DMS153 treated with DMSO at 0.1 percent for 48 hours (cell line): ENCODE measurements at regions not wholly inside any gene's neighbourhood (a gene's known extent, or its start where the extent isn't known, plus 50 kb on each side); places are given as distances from the start of the nearest gene placed in this dataset.

ENCODE experiments used
- DNase-seq: peaks from one replicate; lab custom pipeline; 2025; ENCODE audit not compliant: unreplicated experiment; lab: John Stamatoyannopoulos, UW

DNA sequence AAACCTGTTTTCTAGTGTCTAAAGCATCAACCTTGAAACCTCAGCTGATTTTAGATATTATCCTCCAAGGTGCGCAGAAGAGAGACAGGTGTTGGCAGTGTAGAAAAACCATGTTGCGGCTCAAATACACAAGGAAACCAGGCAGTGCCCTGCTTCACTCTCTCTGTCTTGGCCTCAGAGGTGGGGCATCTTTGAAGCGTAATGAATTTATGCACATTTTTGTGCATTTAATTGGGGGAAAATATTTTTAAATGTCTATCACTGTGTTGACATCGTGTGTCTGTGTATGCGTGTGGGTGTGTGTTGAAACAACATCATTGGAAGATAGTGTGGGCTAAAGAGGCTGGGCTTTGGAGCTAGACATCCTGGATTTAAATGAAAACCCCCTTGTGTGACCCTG is 334.0 kb upstream of the CHD6 start:
- no peak for DNase-seq

DNA sequence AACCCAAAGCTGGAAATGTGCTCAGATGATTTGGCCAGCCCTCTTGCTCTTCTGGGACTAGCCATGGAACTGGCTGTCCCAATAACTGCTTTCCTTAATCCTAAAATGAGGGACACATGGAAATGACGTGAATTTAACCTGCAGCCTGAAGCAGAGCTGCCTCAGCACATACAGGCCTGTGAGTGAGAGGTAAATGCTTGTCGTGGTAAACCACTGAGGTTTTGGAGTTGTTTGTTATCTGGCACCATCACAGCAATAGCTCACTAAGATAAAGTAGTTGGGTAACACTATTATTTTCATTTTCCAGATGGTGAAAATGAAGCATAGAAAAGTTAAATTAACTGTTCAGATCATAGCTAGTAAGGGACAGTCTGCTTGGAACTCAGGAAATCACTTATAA is 333.4 kb upstream of the CHD6 start:
- DNase-seq, result no peak

DNA sequence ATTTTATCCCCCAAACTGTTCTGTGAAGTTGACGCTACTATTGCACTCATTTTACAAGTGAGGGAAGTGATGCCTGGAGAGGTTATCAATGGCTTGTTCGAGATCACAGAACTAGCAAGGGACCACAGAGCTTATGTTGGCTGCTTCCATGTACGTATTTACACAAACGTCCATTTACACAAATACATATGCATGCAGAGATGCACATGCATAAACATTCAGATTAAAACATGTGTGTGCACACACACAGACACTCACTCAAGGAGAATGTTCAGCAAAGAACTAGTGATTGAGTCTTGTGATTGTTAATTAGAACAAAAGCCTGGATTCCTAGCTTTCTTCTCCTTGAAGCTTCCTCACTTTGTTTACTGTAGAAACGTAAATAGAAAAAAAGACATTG is 321.5 kb upstream of the CHD6 start:
- no peak for DNase-seq

DNA sequence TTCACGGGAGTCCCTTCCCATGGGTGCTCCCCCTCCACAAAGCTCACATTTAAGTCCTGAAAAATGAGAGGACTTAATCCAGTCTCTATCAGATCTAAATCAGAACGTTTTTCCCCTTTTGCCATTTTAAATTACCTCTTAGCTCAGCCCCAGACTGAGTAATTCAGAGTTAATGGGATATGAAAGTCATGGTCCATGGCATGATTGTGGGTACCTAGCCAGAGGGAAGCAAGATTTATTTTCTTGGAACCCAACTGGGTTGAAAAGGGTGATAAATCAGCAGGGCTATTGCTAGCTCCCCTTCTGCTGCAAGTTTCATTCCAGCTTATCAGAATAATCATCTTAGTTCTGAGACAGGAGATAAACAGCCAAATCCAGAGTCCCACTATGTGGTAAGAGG is 320.2 kb upstream of the CHD6 start:
- DNase-seq, result no peak

DNA sequence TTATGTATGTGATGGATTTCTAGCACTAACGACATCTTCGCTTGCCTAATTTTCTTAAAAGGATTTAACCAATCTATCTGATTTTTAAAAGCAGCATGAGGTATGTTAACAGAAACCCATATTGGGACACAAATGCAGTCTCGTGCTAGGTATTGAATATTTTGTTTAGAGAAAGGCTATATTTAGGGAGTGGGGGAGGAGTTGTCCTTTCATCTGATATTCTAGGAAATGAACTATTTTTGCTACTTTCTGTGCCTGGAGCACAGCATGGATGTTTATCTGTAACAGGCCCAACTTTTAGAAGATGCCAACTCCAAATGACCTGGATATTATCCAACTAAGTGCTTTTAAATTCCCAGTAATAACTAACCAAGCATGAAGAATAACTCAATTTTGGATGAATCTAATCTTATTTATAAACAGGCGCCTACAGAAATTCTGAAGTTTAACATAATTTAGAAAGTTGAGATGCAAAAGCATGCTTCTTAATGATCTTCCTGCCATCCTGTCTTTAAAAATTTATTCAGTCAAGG is 317.1 kb upstream of the CHD6 start:
- DNase-seq, result no peak

DNA sequence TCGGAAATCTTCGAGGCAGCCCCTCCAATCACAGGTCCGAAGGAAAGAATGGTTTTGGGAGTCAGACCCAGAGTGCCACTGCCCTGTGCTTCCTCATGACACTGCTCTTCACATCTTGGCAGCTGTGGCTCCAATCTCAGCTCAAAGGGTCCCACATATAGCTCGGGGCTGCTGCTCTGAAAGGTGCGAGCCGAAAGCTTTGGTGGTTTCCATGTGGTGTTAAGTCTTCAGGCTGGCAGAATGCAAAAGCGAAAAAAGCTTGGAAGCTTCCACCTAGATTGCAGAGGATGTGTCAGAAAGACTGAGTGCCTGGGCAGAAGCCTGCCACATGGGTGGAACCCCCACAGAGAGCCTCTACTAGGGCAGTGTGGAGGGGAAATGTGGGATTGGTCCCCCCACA is 314.3 kb upstream of the CHD6 start:
- DNase-seq, result no peak

DNA sequence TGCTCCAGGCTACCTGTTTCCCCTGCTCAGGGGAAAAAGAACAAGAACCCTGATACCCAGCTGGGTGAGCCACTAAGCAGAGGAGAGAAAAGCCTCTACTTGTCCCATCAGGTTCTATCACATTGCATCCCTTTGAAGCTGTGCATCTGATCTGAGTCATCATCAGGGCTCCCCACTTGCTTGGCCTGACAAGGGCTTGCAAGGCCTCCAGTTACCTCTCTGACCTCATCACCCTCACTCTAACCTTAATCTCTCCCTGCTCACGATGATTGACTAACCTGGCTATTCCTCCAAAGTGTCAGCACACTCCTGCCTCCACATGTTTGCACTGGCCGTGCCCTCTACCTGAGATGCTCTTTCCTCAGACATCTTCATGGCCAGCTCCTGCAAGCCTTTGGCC is 309.5 kb upstream of the CHD6 start:
- DNase-seq, result no peak

DNA sequence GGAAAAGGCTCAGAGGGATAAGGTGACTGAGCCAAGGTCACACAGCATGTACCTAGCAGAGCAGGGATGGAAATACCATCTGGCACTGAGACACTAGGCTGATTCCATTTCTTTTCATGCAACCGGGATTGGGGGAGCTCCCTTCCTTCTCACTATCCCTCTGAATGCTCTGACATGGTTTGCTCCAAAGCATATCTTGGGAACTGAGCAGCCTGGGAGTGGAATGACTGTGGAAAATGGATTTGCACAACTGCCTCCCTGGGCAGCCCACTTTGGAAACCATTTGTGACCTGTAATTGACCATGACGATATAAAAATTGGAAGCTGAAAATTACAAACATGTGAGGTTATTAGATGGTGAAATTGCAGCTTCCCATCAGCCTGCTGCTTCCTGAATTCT is 309.0 kb upstream of the CHD6 start:
- no peak for DNase-seq

DNA sequence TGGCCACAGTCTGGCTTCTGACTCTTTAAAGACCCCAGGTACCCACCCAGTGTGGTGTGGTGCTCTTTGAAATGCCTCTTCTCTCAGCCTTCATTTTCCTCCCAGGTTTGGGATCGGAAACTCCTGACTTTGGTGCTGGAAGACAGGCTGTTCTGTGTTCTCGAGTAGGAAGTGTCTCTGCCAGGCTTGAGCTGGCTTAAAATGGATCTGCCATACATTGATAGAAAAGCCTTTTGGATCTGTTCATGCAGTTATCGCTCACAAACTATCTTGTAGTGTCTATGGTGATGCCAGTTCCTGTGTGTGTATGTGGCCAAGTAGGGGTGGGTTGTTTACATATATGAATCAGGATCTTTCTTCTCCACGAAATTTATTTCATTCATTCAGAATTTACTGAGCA is 307.3 kb upstream of the CHD6 start:
- no peak for DNase-seq

DNA sequence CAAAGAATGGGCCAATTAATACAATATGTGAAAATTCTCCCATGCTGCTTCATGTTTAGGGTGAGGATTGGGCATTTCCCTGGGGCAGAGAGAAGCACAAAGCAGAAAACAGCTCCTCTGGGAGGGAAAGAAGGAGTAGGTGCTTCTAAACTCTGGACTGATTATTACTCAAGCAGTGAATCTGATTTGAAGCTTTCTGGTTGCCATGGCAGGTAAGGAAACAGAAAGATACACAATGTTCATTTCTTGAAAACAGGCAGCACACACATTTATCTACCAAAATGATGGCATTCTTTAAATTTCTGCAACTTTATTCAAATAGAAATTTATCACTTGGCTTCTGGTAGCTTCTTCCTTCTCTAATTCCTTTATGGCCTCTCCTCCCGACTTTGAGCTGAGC is 305.4 kb upstream of the CHD6 start:
- DNase-seq, result no peak

DNA sequence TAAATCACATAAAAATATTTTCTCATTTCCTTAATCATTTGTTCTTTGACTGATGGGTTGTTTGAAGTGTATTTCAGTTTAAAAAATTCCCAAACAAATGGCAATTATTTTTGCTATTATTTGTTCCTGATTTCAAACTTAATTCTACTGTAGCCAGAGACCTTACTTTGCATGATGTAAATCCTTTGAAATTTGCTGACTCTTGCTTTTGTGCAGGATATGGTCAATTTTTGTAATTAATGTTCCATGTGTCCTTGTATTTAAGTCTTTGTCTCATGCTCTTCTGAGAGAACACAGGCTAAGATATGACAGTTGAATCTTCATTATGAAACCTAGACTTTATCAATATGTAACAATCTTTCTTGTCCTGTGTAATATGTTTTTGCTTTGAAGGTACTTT is 295.0 kb upstream of the CHD6 start:
- DNase-seq, result no peak

DNA sequence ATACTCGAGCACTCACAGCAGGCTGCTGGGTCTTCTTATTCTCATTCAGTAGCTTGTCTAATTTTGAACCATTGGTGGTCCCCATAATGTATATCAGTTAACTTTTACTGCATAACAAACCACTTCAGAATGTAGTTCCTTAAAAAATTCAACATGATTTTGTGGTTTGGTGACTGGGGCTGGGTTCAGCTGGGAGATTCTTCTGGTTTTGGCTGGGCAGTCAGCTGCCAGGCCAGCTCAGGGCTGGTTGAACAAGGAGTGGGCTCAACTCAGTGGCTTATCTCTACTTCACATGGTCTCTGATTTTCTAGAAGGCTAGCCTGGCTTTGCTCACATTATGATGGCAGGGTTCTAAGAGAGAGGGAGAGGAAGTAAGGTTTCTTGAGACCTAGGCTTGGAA is 292.4 kb upstream of the CHD6 start:
- DNase-seq, result no peak

DNA sequence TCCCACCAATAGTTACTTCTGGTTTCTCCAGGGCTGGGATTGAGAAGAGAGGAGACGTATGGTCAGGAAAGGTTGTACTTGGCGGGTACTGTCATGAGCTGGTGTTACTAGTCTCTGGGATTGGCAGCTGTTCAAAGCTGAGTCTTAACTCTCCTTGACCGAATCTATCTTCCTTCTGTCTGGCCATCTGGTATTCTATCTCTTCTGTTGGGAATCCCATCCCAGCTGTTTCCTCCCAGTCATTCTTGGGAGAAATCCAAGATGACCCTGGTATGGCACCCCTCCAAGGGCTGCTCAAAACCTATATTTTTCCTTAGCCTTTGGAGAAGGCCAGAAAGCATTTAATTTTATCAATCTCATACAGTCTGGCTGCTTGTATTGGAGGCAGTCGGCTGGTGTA is 287.0 kb upstream of the CHD6 start:
- DNase-seq, result no peak

DNA sequence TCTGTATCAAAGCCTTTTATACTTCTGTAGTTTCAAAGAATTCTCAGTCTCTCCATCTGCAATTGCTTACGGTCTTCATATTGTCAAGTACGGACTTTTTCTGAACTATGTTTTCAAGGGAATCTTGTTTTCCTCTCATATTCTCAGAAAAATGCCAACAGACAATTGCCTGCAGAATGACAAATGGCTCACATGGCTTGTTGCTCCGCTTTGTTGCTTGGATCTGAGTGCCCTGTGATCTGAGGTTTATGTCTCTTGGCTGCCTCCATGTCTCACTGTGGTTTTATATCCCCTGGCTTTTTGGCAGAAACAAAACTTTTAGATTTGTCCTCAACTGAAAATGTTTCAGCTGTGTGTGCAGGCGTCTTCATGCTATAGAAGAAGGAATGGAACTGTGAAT is 285.4 kb upstream of the CHD6 start:
- DNase-seq, result no peak

DNA sequence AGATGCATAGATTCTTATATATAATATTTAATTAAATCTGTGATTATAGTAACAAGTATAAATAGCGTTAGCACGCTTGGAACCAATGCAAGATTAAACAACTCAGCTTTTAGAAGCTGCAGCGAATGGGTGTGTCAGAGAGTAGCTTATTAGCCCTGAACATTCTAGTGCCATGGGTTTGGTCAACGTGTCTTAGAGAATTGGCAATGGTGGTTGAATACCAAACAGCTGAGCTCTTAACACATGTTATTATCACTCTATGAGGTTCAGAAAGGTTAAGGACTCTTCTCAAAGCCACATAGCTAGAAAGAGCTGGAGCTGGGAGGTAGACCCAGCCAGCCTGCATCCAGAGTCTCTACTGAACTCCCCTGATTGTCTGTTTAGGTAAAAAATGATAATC is 284.2 kb upstream of the CHD6 start:
- DNase-seq, result no peak

DNA sequence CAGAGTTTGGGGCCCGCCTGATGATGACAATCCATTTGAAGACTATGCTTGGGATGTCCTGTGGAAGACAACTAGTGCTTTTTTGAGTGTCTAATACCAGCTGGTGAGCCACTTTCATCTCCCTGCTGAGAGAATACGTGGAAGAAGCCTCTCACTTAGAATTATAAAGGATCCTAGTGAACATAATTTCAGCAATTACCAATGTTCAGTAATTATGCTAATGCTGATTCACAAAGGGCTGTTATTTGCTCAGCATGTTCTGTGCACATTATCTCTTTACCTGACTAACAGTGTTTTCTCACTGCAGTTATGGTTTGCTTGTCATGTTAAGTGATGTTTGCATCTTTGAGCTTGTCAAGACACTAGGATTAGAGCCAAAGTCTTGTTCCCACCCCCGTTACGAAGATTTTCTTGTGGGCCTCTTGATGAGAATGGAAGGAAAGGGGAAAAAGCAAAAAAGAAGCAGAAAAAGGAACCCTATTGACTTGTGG is 282.1 kb upstream of the CHD6 start:
- DNase-seq, result no peak

DNA sequence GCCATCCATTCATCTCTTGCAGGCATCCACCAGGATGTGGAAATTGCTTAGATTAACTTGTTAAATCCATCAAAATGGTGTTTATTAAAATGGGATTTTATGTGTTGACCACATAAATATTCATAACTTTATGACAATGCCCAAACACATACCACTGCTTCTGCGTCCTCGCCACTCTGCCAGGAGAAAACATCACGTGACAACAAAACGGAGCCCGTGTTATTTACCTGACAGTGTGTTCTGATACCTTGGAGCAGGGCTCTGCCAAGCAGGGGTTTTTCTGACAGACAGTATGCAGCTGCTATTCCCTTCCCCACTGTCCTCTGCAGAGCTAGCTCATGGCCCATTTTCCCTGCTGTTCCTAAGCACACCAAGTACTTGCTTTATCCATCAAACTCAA is 279.5 kb upstream of the CHD6 start:
- DNase-seq, result no peak

DNA sequence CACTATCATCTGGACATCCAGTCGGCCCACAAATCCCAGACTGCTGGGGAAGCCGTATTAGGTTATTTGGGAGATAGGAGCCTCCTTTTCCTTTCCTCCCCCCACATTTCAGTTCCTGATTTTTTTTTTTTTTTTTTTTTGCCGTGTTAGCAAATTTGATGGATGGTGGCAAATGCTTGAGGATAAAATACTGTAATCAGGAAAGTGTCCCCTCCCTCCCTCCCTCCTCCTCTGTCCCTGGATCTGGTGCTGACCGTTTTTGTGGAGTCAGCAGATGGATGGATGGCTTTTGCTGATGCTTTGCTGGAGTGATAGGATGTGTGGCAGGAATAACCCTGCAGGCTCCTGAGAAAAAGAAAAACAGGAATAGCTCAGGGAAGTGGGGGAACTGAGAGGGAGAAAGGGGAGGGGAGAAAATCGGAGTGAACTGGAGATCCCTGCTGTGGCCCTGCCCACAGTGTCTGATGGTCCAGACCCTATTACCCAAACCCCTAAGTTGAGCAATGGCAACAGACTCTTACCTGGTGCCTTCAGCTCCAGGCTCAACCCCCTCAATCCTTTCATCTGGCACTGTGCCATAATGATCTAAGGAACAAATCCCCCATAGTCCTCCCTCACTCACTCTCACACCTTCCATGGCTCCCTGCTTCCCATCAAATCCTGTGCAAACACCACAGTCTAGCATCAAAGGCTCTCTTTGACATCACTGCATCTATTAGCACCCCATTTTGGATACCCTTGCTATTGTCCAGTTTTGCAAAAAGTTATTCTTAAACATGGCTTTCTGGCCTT is 277.3 kb upstream of the CHD6 start:
- no peak for DNase-seq

DNA sequence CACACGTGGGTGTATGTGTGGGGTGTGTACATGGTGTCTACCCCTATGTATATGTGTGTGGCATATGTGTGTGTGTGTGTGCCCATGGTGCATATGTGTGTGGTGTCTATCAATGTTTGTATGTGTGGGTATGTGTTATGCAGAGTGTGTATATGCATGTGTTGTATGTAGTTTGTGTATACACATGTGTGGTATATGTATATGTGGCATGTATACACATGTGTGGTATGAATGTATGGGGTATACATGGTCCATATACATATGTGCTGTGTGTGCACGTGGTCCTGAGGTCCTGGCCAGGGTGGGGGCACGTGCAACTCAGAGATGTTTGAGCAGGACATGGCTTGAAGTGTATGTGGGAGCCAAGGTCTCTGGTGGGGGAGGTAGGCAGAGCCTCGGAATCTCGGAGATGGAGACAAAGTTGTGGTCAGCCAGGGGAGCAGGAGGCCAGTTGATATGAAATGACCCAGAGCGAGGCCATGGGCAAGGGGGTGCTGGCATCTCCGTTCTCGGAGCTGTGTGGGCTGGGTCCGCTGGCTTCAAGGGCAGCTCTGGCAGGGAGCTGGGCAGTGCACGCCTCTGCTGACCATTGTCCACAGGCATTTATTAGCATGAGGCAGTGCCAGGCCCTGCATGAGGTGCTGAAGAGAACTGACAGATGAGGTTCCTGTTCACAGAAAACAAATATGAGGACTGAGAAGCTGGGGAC is 276.2 kb upstream of the CHD6 start:
- DNase-seq, result no peak

DNA sequence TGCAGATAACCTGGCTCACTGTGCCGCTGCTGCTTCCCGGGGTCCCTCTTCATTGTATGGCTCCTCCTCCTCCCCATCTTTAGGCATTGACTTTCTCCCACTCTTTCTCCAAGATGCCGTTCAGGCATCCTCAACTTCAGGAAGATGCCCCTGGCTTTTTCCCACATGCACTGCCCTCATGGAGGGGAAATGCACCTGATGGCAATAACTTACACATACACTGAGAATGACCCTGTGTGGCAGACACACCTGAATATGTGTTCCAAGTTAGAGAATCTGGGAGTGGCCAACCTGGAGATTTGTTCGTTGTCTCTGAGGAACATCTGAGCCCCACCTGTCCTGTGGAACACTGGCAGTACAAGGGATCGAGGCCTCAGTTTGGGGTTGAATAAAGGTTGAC is 273.9 kb upstream of the CHD6 start:
- no peak for DNase-seq

DNA sequence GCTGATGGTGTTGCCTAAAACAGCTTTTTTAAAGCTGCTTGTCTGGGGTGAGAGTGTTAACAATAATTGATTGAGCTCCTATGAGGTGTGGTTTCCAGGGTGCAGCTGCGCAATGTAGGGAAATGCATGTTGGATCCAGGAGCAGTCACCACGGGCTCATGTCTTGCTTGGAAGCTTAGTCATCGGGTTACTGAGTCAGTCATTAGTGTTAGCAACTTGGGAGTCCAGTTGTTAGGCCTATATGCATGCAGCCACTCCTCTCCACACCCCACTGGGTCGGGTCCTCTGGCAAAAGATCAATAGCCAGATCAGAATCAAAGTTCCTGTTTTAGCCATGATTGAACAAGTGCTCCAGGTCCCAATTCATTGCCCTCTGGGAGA is 271.7 kb upstream of the CHD6 start:
- DNase-seq, result no peak

DNA sequence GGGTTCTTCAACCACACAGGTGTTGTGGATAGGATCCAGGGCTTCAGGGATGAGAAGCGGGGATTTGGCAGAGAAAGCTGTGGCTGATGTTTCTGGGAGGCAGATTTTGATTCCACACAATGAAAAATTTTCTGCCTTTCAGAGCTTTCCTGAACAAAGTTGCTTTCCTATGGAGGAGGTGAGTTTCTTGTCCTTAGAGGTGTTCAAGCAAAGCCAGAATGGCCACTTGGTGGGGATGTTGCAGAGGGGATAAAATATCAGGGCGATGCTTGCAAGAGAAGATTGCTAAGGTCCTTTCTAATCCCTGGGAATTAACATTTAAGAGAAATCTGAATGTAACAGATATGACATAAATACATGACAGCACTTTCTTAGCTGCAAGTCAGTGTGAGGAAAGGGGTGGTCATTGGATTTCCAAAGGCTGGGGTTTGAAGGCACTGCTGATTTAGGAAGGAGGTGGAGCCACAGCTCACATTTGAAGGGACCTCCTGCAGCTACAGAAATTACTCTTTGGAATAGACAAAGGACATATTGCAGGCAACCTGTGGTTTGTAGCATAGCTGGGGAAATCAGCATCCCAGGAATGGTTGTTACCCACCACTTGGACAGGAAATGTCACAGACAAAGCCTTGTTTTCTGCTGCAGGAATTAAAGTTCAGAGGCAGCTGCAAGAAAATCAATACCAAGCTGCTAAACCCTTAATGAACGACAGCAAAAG is 271.1 kb upstream of the CHD6 start:
- DNase-seq, result no peak
